NCI-H226 (cell line): ENCODE measurements at regions not wholly inside any gene's neighbourhood (a gene's known extent, or its start where the extent isn't known, plus 50 kb on each side); places are given as distances from the start of the nearest gene placed in this dataset.
"Not testable (repeated sequence)": the region's sequence is repeated elsewhere in the genome, so short reads cannot be mapped to it uniquely, and the experiment has no call there.

ENCODE experiments used
- DNase-seq: peaks from one replicate; pipeline ENCODE4 v3.0.0-alpha.2; 2015

- DNase-seq, result no peak
Observed at GRCh38 chr5:124905256-124906130, 159.1 kb upstream of the ZNF608 start.

- DNase-seq, result no peak
Observed at GRCh38 chr5:124906339-124907097, 160.1 kb upstream of the ZNF608 start.

- no peak for DNase-seq
Observed at GRCh38 chr5:124907098-124907644, 160.7 kb upstream of the ZNF608 start.

- DNase-seq, result peak; percentile 19
Observed at GRCh38 chr5:124908581-124909451, 162.4 kb upstream of the ZNF608 start.

GRCh38 chr5:124909734-124910133 lies 163.3 kb upstream of the ZNF608 start:
- DNase-seq, result no peak

DNA sequence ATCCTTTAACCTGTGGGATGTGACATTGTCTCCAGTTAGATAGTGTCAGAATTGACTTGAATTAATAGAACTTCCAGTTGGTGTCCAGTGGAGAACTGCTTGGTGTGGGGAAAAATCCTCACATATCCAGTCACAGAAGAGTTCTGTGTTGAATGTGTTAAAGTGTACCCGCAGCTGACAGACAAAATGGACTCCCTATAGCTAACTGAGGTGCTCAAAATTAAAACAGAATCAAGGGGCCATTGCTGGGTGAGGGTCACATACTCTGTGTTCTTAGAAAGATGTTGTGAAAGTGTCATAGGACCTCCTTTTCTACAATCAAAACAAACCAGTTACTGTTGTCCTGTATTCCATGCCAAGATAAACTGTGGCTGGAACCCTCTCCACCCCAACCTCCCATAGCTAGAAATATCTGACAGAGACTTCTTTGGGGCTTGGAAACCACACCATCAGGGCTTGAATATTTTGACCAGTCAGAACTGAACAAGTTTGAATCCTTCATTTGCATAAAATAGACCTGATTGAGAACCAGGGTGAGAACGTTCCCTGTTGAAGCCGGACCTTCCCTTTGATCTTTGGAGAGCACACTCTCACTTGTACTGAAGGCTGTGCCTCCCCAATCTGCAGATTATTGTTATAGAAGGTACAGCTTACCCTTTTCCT lies 164.0 kb upstream of the ZNF608 start:
- no peak for DNase-seq

- no peak for DNase-seq
Observed at GRCh38 chr5:124912638-124913328, 166.3 kb upstream of the ZNF608 start.

DNA sequence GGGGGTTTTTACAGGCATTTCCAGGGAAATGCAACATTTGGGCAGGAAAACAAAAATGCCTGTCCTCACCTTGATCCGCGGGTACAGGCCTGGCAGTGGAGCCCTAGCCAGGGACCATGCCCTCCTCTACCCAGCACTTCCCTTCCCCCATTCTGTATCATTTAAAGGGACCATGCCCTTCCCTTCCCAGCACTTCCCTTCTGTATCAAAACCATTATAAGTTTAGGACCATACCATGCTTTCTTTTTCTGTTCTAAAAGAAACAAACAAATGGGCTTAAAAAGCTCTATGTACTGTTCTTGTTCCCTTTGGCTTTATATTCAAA lies 166.9 kb upstream of the ZNF608 start:
- DNase-seq, result no peak

GRCh38 chr5:124916313-124916712 lies 169.9 kb upstream of the ZNF608 start:
- DNase-seq, result not testable (repeated sequence)

- DNase-seq, result no peak
Observed at GRCh38 chr5:124918618-124919017, 172.2 kb upstream of the ZNF608 start.

DNA sequence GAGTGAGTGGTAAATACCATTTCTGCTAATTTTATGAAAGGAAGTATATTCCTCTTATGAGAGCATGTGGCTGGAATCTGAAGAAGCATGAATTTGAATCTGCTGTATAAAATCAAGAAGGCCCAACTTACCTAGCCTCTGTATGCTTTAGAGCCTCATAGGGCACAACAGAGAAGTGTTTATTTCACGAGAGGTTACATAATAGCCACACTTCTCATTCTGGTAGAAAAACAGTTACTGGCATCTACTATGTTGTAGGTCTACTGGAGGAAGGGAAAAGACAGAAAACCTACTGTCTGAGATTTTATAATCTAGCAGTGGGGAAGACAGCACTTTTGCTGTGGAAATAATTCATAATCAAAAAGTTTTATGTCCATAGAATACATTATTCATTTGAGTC lies 172.6 kb upstream of the ZNF608 start:
- DNase-seq, result no peak

DNA sequence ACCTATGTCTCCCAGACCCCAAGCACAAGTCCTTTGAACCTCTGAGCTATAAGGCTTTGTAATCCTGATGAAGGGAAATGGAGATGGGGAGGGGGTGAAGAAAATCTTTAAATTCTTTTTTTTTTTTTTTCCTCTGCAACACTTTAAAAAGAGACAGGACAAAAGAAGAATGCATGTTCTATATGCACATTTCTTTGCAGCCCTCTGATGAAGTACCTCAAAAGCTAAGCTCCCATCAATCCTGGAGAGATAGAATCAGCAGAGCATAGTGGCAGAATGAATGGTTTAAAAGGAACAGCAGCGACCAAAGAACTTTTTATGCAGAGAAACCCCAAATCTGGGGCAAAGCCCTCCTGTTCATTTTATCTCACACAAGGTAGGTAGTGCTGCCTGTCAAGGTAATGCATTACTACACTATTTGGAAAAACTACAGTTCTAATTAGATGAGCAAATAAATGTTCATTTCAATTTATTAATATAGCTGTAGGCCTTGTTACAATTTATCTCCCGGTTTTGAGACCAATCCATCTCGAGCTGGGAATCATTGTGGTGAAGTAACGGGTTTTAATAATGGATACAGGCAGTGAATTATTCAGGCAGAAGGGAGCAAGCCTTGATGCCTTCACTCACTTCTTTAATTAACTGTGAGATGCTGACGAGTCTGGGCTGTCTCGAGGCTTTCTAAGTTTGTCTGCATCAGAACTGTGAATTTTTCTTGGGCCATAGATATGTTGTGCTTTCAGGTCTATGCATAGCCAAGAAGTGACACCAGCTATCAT lies 173.5 kb upstream of the ZNF608 start:
- DNase-seq, result no peak

DNA sequence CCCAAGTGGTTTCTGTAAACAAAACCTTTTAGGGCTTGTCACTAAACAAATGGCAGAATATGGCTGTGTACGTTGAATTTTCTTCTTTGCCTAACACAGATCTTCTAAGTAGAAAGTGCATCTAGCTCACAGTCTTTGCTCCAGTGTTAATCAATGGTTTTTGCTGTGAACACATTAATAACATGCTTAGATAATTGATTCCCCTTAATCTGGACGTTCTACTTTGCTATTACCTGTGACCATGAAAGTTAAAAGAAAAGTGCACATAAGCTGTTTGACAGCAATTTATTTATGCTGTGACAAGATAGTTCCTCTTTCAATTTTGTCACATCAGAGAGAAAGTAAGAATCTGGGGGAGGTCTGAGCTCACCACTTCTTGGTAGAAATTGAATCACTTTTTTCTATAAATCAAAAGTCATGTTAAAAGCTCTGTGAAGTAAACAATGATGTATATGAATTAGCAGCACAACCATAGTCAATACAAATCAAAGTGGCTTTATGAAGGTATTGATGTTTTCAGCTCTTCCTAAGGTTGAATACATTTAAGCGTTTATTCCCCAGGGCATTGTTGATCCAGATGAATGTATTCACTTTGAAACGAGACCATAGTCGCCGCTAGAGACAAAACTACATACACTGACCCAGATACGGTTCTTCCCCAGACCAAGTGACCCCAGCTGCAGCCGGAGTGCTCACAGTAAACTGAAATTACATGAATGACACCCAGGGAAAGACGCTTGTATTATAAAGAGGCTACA lies 174.6 kb upstream of the ZNF608 start:
- DNase-seq, result no peak

DNA sequence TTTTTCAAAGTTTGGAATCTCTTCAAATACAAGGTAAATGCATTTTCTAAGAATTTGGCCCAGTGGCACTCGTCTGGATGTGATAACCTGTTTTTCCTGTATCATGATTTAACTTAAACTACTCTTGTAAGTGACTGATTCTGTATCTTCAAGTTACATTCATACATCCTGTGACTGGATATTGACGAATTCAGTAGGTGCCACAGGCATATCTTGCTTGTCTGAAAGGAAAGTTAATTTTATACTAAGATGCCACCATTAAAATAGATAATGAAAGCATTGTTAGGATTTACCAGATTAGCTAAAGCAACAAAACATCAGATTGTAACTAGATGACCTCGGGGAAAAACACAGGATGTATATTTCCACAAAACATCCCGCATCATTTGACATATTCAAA lies 175.3 kb upstream of the ZNF608 start:
- DNase-seq, result no peak

DNA sequence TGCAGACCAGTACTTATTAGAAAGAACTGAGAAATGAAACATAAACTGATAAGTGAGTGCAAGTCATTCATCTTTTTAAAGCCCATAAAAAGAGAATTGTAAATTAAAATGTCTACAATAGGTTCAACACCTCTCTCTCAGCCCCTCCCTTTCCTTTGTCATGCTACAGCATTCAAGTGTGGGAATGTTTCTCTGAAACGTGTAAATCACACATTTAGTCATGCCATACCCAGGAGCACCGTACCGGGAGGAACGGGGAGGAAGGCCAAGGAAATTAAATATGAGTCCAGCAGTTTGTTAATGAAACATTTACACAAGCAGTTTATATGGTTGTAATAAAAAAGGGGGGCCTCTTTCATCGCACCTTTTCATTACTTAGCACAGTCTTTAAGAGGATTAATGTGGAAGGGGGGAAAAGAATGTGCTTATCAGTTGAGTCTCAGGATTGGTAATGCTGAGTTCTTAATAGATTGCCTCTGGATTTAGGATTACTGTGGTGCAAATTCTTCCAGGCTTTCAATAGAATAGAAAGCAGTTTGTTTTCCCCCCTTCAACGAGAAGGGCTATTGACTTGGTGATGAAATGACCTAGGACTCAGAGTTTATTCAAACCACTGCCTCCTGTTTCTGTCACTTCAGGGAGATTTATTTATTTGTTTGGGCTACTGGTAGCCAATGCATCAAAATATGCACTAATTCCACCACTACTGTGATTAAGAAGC lies 176.0 kb upstream of the ZNF608 start:
- DNase-seq, result no peak

DNA sequence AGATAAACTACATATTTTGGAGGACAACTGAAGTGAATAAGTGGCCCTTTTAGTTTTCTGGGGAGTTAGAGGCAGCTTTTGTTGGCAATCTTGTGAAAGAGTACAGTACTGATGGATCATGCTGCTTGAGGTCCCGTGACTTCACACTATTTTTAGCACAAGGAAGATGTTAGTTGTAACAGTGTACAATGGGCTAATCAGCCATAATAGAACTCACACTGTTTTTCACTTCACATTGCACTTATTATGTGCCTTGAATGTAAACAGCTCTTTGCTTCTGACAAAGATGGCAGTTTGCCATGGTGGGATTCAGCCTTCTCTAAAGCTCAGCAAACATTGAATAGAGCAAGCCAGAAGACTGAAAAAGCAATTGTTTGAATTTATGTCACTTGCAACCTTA lies 176.7 kb upstream of the ZNF608 start:
- no peak for DNase-seq

DNA sequence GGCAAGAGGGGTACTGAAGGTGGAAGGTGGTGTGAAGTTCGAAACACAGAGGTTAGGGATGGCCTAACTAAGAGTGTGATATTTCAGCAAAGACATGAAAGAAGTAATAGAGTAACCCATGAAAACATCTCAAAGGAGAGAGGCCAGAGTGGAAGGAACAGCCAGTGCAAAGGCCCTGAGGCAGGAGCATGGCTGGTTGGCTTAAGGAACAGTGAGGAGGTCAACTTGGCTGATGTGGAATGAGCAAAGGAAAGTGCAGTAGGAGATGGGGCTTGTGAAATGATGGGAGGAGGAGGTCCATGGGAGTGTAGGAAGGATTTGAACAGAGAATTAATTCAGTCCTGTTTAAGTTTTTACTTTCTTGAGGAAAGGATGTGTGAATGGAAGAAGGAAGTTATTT lies 178.3 kb upstream of the ZNF608 start:
- DNase-seq, result no peak

- DNase-seq, result peak; percentile 24
Observed at GRCh38 chr5:124927735-124928134, 181.3 kb upstream of the ZNF608 start.

DNA sequence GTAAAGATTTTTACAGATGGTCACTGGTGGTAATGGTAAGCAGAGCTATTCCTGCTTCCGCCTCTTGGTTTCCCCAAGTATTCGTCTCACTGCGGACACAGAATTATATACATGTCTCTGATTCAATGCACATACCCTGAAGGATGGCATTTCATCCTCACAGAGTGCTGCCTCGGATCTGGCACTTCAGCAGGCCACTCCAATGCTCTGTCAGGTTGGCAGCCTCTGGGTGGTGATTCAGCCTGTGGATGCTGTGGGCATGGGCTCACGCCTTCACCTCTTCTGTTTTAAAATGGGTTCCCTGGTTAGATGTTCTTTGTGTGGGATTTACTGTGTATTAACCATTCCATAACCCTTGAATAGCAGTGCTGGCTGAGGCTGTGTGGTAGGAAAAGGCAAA lies 182.6 kb upstream of the ZNF608 start:
- no peak for DNase-seq
